OCI-LY1 (cell line): ENCODE measurements at regions not wholly inside any gene's neighbourhood (a gene's known extent, or its start where the extent isn't known, plus 50 kb on each side); places are given as distances from the start of the nearest gene placed in this dataset.

Experiments
- EZH2 ChIP-seq: fragments of 200-600 bp; sonication (generic), shearing (Covaris generic); IDR thresholded peaks from 2 replicates; pipeline ENCODE4 v1.8.0; 2017; ENCODE audit warnings: borderline replicate concordance, mixed run types, mild to moderate bottlenecking, antibody characterized with exemption, low read length, moderate library complexity, mixed read lengths
- TF ChIP-seq, protein P1 (sequence below): fragments of 200-600 bp; sonication (generic), shearing (Covaris generic); IDR thresholded peaks from 2 replicates; pipeline ENCODE4 v1.5.1; 2017; ENCODE audit warnings: mild to moderate bottlenecking, antibody characterized with exemption, low read length, moderate library complexity, mixed read lengths

DNA sequence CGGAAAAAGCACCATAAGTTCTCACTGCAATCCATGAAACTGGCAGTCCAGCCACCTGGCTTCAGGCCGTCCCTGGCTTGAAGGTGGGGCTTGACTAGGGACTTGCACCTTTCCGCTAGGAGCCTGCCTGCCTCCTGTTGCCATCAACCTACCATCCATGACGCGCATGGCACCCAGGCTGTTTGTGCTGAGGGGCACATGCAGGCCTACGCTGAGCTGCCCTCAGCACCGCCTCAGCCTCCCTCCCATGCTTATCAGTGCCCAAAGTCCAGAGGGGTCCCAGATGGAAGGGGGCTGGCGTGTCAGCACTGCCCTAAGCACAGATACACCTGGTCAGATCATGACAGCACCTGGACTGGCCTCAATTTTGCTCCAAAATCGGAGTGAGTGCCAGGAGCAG, 190.2 kb upstream of the LYPLAL1 start:
- TF ChIP-seq, protein P1, sequence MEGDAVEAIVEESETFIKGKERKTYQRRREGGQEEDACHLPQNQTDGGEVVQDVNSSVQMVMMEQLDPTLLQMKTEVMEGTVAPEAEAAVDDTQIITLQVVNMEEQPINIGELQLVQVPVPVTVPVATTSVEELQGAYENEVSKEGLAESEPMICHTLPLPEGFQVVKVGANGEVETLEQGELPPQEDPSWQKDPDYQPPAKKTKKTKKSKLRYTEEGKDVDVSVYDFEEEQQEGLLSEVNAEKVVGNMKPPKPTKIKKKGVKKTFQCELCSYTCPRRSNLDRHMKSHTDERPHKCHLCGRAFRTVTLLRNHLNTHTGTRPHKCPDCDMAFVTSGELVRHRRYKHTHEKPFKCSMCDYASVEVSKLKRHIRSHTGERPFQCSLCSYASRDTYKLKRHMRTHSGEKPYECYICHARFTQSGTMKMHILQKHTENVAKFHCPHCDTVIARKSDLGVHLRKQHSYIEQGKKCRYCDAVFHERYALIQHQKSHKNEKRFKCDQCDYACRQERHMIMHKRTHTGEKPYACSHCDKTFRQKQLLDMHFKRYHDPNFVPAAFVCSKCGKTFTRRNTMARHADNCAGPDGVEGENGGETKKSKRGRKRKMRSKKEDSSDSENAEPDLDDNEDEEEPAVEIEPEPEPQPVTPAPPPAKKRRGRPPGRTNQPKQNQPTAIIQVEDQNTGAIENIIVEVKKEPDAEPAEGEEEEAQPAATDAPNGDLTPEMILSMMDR, result no peak
- no peak for TF ChIP-seq EZH2
